ENCODE measurements at regions not wholly inside any gene's neighbourhood (a gene's known extent, or its start where the extent isn't known, plus 50 kb on each side); places are given as distances from the start of the nearest gene placed in this dataset.

- H3K36me3 ChIP-seq (ENCODE audit: insufficient read depth, low read length) = no peaks in the 10 kb centered on the region
- H4K20me1 ChIP-seq (ENCODE audit: insufficient read depth) = no peaks in the 10 kb centered on the region
- H2AFZ ChIP-seq (ENCODE audit: low read depth, low read length) = no peak overlapping the region
- H3K9ac ChIP-seq (ENCODE audit: low read length) = no peak overlapping the region
- H3K4me2 ChIP-seq (ENCODE audit: low read length) = no peak overlapping the region
- no peak overlapping the region for H3K27ac ChIP-seq (ENCODE audit: low read length)
- H3K79me2 ChIP-seq (replicated peaks; ENCODE audit: insufficient read depth, low read length) = no peaks in the 10 kb centered on the region
- H3F3A ChIP-seq (ENCODE audit: insufficient read depth, low read length, poor library complexity, severe bottlenecking) = no peaks in the 10 kb centered on the region
- H3K9me3 ChIP-seq (ENCODE audit: low read length) = no peaks in the 10 kb centered on the region
- no peaks in the 10 kb centered on the region for H3K9me2 ChIP-seq (ENCODE audit: insufficient read depth, low read length)
- H3K27me3 ChIP-seq (ENCODE audit: insufficient read depth, low read depth, low read length) = no peaks in the 10 kb centered on the region
- no peak for TF ChIP-seq EZH2 (IDR thresholded peaks at IDR 0.05; ENCODE audit: borderline replicate concordance, insufficient read depth, low read length, poor library complexity, severe bottlenecking)
- no peak for TF ChIP-seq CTCF (IDR thresholded peaks at IDR 0.05; ENCODE audit: poor library complexity, severe bottlenecking)
- no peak for TF ChIP-seq TAF1 (IDR thresholded peaks at IDR 0.05; ENCODE audit: low read depth)
- H3K4me3 ChIP-seq (ENCODE audit: low read length) = no peak overlapping the region
These were observed 467.9 kb downstream of the TRHDE start for GRCh38 chr12:72740064-72740463.

GRCh38 chr12:72742568-72742967 lies 470.4 kb downstream of the TRHDE start:
- no peaks in the 10 kb centered on the region for H3K36me3 ChIP-seq (ENCODE audit: insufficient read depth, low read length)
- H3K9ac ChIP-seq (ENCODE audit: low read length) = no peak overlapping the region
- H3K79me2 ChIP-seq (replicated peaks; ENCODE audit: insufficient read depth, low read length) = no peaks in the 10 kb centered on the region
- no peaks in the 10 kb centered on the region for H3F3A ChIP-seq (ENCODE audit: insufficient read depth, low read length, poor library complexity, severe bottlenecking)
- H3K9me2 ChIP-seq (ENCODE audit: insufficient read depth, low read length) = no peaks in the 10 kb centered on the region
- H3K27me3 ChIP-seq (ENCODE audit: insufficient read depth, low read depth, low read length) = no peaks in the 10 kb centered on the region
- H3K4me2 ChIP-seq (ENCODE audit: low read length) = no peak overlapping the region
- TF ChIP-seq MXI1 (conservative IDR thresholded peaks at IDR 0.05; ENCODE audit: poor library complexity, severe bottlenecking) = no peak
- H3K4me3 ChIP-seq (ENCODE audit: low read length) = no peak overlapping the region
- no peak overlapping the region for H2AFZ ChIP-seq (ENCODE audit: low read depth, low read length)
- H4K20me1 ChIP-seq (ENCODE audit: insufficient read depth) = no peaks in the 10 kb centered on the region
- no peak overlapping the region for H3K27ac ChIP-seq (ENCODE audit: low read length)
- no peaks in the 10 kb centered on the region for H3K9me3 ChIP-seq (ENCODE audit: low read length)

GRCh38 chr12:72746048-72746447 lies 473.9 kb downstream of the TRHDE start:
- Histone ChIP-seq H3K4me3 (ENCODE audit: low read length) (no peak overlapping the region), H3F3A (ENCODE audit: insufficient read depth, low read length, poor library complexity, severe bottlenecking) (no peaks in the 10 kb centered on the region), H3K9me2 (ENCODE audit: insufficient read depth, low read length) (no peaks in the 10 kb centered on the region), H2AFZ (ENCODE audit: low read depth, low read length) (no peak overlapping the region), H3K9me3 (ENCODE audit: low read length) (no peaks in the 10 kb centered on the region), H3K36me3 (ENCODE audit: insufficient read depth, low read length) (no peaks in the 10 kb centered on the region), H4K20me1 (ENCODE audit: insufficient read depth) (no peaks in the 10 kb centered on the region), H3K79me2 (replicated peaks; ENCODE audit: insufficient read depth, low read length) (no peaks in the 10 kb centered on the region), H3K4me2 (ENCODE audit: low read length) (no peak overlapping the region), H3K27me3 (ENCODE audit: insufficient read depth, low read depth, low read length) (no peaks in the 10 kb centered on the region), H3K27ac (ENCODE audit: low read length) (no peak overlapping the region), H3K9ac (ENCODE audit: low read length) (no peak overlapping the region)
- TF ChIP-seq EZH2 (IDR thresholded peaks at IDR 0.05; ENCODE audit: borderline replicate concordance, insufficient read depth, low read length, poor library complexity, severe bottlenecking) (no peak), EP300 (conservative IDR thresholded peaks at IDR 0.05; ENCODE audit: poor library complexity, severe bottlenecking) (no peak), REST (IDR thresholded peaks at IDR 0.05; ENCODE audit: borderline replicate concordance) (no peak), SMC3 (conservative IDR thresholded peaks at IDR 0.05; ENCODE audit: poor library complexity) (no peak), POLR2AphosphoS5 (IDR thresholded peaks at IDR 0.05) (no peak), RAD21 (conservative IDR thresholded peaks at IDR 0.05) (no peak), TAF1 (IDR thresholded peaks at IDR 0.05; ENCODE audit: low read depth) (no peak), CTCF (IDR thresholded peaks at IDR 0.05; ENCODE audit: poor library complexity, severe bottlenecking) (no peak), MXI1 (conservative IDR thresholded peaks at IDR 0.05; ENCODE audit: poor library complexity, severe bottlenecking) (no peak)

All from neural cell (in vitro differentiated cells).